Lung (tissue), 11 donors: ENCODE measurements at regions not wholly inside any gene's neighbourhood (a gene's known extent, or its start where the extent isn't known, plus 50 kb on each side); places are given as distances from the start of the nearest gene placed in this dataset.
"Not testable (repeated sequence)": the region's sequence is repeated elsewhere in the genome, so short reads cannot be mapped to it uniquely, and the experiment has no call there.

Source experiments
- ATAC-seq: fragments of 200-7000 bp; cut with Tn5 transposase; one replicate; pipeline ENCODE4 v1.9.1; 2020; ENCODE audit warnings: moderate number of reproducible peaks; ENCODE audit not compliant: insufficient read depth, low FRiP score
- DNase-seq, 3 donors: peaks; one replicate each; pipeline ENCODE4 v3.0.0-alpha.2; 2013 to 2017
- H3K27ac ChIP-seq, 2 donors: one replicate each; pipeline ENCODE4 v1.5.1; 2013; ENCODE audit warnings: mild to moderate bottlenecking in 2 of 2, moderate library complexity in 2 of 2, control low read depth in 1 of 2, inconsistent platforms in 1 of 2, low read depth in 1 of 2, low read length in 1 of 2
- H3K27me3 ChIP-seq, 3 donors: one replicate each; pipeline ENCODE4 v1.5.1; 2013; ENCODE audit warnings: low read length in 2 of 3; ENCODE audit not compliant: control insufficient read depth in 3 of 3, insufficient read depth in 3 of 3
- H3K36me3 ChIP-seq, 4 donors: one replicate each; pipeline ENCODE4 v1.5.1; 2013; ENCODE audit warnings: low read length in 4 of 4, mild to moderate bottlenecking in 1 of 4, moderate library complexity in 1 of 4; ENCODE audit not compliant: control insufficient read depth in 4 of 4, insufficient read depth in 4 of 4
- H3K4me1 ChIP-seq, 5 donors: one replicate each; pipeline ENCODE4 v1.5.1; 2013; ENCODE audit warnings: low read length in 5 of 5, mild to moderate bottlenecking in 2 of 5, moderate library complexity in 1 of 5; ENCODE audit not compliant: control insufficient read depth in 5 of 5, insufficient read depth in 5 of 5
- H3K4me3 ChIP-seq: one replicate; pipeline ENCODE4 v1.5.1; 2013; ENCODE audit warnings: mild to moderate bottlenecking, control low read depth, moderate library complexity
- H3K9ac ChIP-seq, 2 donors: one replicate each; pipeline ENCODE4 v1.5.1; 2013; ENCODE audit warnings: low read length in 2 of 2, control low read depth in 1 of 2; ENCODE audit not compliant: insufficient read depth in 1 of 2
- H3K9me3 ChIP-seq, 4 donors: one replicate each; pipeline ENCODE4 v1.5.1; 2013; ENCODE audit warnings: low read length in 3 of 4, mild to moderate bottlenecking in 1 of 4, moderate library complexity in 1 of 4; ENCODE audit not compliant: control insufficient read depth in 4 of 4, insufficient read depth in 3 of 4
- CTCF ChIP-seq: IDR thresholded peaks from 2 replicates; pipeline ENCODE4 v1.5.1; 2012; ENCODE audit warnings: mild to moderate bottlenecking; ENCODE audit errors: control extremely low read depth, extremely low read depth
- WGBS, 2 donors: extraction: QIAGEN DNeasy Blood & Tissue Kit; methylation state at CpG; one replicate each; pipeline ENCODE4 v1.1.7; 2013; 5-methylcytosine and 5-hydroxymethylcytosine counted together
- donor health status: control.
- donor health status: control.
- donor health status: Bipolar disorder and iron deficiency.
- donor health status: healthy.
- donor health status: DM: yes; HTN: yes; CAD: no.

DNA sequence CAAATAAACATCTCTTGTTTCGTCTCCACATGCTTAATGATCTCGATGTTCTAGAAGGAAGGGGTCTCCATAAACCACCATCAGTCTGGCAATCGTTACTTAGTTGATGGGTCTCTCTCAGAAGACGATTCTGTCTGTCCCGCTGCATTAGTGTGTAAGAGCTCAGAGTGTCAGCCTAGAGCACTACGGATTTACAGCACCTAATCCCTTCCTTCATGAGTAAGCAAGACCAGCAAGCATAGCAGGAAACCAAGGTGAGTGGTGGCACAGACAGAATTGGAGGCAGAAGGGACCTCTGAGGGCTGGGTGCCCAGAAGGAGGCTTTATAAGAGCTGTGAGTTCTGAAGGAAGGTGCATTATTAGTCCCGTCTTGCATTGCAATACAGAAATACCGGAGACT lies 440.1 kb downstream of the RBFOX1 start:
- TF ChIP-seq CTCF, result no peak
- H3K9ac ChIP-seq, result no peak overlapping the region
- WGBS, 2 donors, result 85 to 91% methylated on average over 8 of the region's 8 CpGs
- peaks cover 0 to 3% (median 0%) of the 10 kb centered on the region in 3 donors for H3K27me3 ChIP-seq
- DNase-seq (no peak), ATAC-seq (no peak)
- H3K9me3 ChIP-seq, result peaks cover 0 to 1% (median 0%) of the 10 kb centered on the region in 4 donors
- no peak overlapping the region for H3K27ac ChIP-seq
- H3K4me1 ChIP-seq, result no peaks in the 10 kb centered on the region
- H3K4me3 ChIP-seq, result no peak overlapping the region
- H3K36me3 ChIP-seq, result no peaks in the 10 kb centered on the region

DNA sequence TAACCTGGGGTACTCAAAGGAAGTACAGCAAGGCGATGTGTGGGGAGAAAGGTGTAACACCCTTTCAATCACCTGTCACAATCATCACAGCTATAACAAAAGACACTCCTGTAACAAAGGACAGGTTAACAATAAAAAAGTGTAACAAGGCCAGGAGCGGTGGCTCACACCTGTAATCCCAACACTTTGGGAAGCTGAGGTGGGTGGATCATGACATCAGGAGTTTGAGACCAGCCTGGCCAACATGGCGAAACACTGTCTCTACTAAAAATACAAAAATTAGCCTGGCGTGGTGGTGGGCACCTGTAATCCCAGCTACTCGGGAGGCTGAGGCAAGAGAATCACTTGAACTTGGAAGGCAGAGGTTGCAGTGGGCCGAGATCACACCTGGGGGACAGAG lies 436.4 kb downstream of the RBFOX1 start:
- ATAC-seq, H3K36me3 ChIP-seq, H3K27ac ChIP-seq, H3K27me3 ChIP-seq, H3K4me3 ChIP-seq, H3K4me1 ChIP-seq, DNase-seq, H3K9ac ChIP-seq, H3K9me3 ChIP-seq: not testable (repeated sequence)
- 83 to 93% methylated on average over 6 of the region's 6 CpGs for WGBS, 2 donors

DNA sequence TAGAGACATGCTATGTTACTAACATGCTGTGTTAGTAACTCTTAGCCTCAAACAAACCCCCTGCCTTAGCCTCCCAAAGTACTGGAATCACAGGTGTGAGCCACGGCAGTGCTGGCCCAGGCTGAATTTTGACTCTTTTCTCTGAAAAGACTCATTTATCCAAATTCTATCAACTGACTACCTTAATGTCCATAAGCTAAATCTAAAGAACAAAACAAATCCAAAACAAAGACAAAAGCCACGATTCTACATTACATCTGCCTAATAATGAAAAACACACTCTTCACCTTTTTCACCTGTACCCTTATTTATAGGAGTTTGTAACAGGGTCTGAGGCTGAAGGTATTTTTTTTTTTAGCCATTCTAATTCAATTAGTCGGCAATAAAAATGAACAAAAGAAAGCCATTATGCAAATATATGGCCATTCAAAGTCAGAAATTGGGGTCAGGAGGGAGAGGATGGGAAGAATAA lies 432.5 kb downstream of the RBFOX1 start:
- Histone ChIP-seq H3K4me3 (no peak overlapping the region), H3K36me3 (no peaks in the 10 kb centered on the region), H3K27ac (no peak overlapping the region), H3K9me3 (peaks cover 0 to 1% (median 0%) of the 10 kb centered on the region in 4 donors), H3K9ac (no peak overlapping the region), H3K27me3 (no peaks in the 10 kb centered on the region), H3K4me1 (no peaks in the 10 kb centered on the region)
- TF ChIP-seq CTCF, result no peak
- WGBS, 2 donors, result 32 to 33% methylated on average over 3 of the region's 3 CpGs
- DNase-seq (no peak), ATAC-seq (no peak)

DNA sequence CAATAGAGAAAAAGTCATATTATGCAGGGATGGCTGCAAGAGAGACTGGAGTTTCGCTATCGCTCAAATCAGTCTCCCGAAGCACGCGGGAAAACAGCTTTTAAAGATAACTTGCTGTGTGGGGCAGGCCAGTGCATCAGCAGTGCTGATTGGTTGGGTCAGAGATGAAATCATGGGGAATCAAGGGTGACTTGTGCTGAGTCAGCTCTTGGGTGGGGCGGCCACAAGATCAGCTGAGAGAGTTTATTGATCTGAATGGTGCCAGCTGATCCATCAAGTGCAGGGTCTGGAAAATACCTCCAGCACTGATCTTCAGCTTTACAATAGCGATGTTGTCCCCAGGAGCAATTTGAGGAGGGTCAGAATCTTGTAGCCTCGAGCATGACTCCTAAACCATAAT lies 430.5 kb downstream of the RBFOX1 start:
- Histone ChIP-seq H3K4me3 (no peak overlapping the region), H3K9ac (no peak overlapping the region), H3K4me1 (no peaks in the 10 kb centered on the region), H3K36me3 (no peaks in the 10 kb centered on the region), H3K9me3 (no peaks in the 10 kb centered on the region), H3K27me3 (no peaks in the 10 kb centered on the region), H3K27ac (no peak overlapping the region)
- DNase-seq (no peak), ATAC-seq (no peak)
- TF ChIP-seq CTCF, result no peak
- 70 to 72% methylated on average over 8 of the region's 8 CpGs for WGBS, 2 donors
